Frontal cortex (tissue), 3 donors: ENCODE measurements at regions not wholly inside any gene's neighbourhood (a gene's known extent, or its start where the extent isn't known, plus 50 kb on each side); places are given as distances from the start of the nearest gene placed in this dataset.
"Not testable (repeated sequence)": the region's sequence is repeated elsewhere in the genome, so short reads cannot be mapped to it uniquely, and the experiment has no call there.

Experiments used
- DNase-seq, 2 donors: peaks; one replicate each; pipeline ENCODE4 v3.0.0; 2012; ENCODE audit warnings: low spot score in 2 of 2
- FAIRE-seq: peaks from 2 replicates; lab custom pipeline; 2012; peaks lifted over from hg19 to GRCh38; lab: Jason Lieb, UNC
- donor health status: control.
- donor health status: control.
- donor health status: control.

DNA sequence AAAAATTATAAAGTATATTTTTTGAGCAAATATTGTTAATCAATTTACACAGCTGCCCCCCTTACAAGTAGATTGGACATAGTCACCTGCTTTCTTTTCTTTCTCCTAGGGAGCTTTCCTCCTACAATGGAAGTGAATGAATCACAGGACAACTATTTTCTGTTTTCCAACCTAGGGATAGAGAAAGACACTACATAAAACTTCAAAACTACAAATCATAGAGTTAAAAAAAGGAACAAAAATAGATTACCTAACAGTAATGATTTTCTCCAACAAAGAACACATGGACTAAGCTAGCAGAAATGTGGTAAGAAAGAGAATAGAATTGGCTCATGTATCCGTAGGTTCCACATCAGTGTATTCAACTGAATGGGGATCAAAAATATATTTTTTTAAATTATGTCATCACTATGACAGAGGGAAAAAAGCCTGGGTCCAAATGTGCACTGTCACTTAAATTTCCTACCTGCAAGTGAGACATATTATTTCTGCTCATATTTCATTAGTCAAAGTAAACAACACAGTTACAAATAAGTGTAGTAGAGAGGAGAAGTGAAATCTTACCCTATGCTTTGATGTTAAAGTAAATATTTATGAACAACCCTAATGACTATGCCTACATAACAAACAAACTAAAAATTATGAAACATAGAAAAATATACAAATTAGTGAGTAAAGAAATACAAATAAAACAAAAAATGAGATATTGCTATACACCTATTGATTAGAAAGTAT is 756.7 kb downstream of the SOCS6 start:
- FAIRE-seq (no peak), DNase-seq (no peak)

GRCh38 chr18:71040161-71040560 is 751.3 kb downstream of the SOCS6 start:
- FAIRE-seq: no peak

GRCh38 chr18:71038196-71038595 is 749.4 kb downstream of the SOCS6 start:
- DNase-seq: no peak
- no peak for FAIRE-seq

More at GRCh38 chr18:71040161-71040560, 751.3 kb downstream of the SOCS6 start:
- DNase-seq: no peak

- FAIRE-seq: no peak
- no peak for DNase-seq
Observed at GRCh38 chr18:71036783-71037182, 747.9 kb downstream of the SOCS6 start.

DNA sequence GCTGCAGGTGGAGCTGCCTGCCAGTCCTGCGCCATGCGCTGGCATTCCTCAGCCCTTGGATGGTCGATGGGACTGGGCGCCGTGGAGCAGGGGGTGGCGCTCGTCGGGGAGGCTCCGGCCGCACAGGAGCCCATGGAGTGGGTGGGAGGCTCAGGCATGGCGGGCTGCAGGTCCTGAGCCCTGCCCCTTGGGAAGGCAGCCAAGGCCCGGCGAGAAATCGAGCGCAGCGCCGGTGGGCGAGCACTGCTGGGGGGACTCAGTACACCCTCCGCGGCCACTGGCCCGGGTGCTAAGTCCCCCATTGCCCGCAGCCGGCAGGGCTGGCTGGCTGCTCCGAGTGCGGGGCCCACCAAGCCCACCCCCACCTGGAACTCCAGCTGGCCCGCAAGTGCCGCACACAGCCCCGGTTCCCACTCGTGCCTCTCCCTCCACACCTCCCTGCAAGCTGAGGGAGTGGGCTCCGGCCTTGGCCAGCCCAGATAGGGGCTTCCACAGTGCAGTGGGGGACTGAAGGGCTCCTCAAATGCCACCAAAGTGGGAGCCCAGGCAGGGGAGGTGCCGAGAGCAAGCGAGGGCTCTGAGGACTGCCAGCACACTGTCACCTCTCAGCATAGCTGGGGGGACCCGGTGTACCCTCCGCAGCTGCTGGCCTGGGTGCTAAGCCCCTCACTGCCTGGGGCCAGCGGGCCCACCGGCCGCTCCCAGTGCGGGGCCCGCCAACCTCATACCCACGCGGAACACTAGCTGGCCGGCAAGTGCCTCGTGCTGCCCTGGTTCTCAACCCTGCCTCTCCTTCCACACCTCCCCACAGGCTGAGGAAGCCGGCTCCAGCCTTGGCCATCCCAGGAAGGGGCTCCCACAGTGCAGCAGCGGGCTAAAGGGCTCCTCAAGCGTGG is 742.7 kb downstream of the SOCS6 start:
- not testable (repeated sequence) for FAIRE-seq, DNase-seq

DNA sequence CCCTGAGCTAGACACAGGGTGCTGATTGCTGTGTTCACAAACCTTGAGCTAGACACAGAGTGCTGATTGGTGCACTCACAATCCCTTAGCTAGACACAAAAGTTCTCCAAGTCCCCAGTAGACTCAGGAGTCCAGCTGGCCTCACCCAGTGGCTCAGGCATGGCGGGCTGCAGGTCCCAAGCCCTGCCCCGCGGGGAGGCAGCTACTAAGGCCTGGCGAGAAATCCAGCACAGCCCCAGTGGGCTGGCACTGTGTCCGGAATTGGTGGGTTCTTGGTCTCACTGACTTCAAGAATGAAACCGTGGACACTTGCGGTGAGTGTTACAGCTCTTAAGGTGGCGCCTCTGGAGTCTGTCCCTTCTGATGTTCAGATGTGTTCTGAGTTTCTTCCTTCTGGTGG is 741.2 kb downstream of the SOCS6 start:
- FAIRE-seq: not testable (repeated sequence)

GRCh38 chr18:71028285-71028762 is 739.5 kb downstream of the SOCS6 start:
- no peak for FAIRE-seq
- peak in 1 of 2 donors; percentile 11 for DNase-seq

More for the DNA sequence above, 741.2 kb downstream of the SOCS6 start:
- DNase-seq: not testable (repeated sequence)

- FAIRE-seq (no peak), DNase-seq (no peak)
Observed at GRCh38 chr18:71027531-71027930, 738.7 kb downstream of the SOCS6 start.

GRCh38 chr18:71025505-71026225 is 736.8 kb downstream of the SOCS6 start:
- FAIRE-seq: no peak

GRCh38 chr18:71022389-71022788 is 733.5 kb downstream of the SOCS6 start:
- DNase-seq (no peak), FAIRE-seq (no peak)

More at GRCh38 chr18:71025505-71026225, 736.8 kb downstream of the SOCS6 start:
- no peak for DNase-seq

GRCh38 chr18:71021030-71021362 is 732.2 kb downstream of the SOCS6 start:
- FAIRE-seq: no peak
- DNase-seq: no peak

DNA sequence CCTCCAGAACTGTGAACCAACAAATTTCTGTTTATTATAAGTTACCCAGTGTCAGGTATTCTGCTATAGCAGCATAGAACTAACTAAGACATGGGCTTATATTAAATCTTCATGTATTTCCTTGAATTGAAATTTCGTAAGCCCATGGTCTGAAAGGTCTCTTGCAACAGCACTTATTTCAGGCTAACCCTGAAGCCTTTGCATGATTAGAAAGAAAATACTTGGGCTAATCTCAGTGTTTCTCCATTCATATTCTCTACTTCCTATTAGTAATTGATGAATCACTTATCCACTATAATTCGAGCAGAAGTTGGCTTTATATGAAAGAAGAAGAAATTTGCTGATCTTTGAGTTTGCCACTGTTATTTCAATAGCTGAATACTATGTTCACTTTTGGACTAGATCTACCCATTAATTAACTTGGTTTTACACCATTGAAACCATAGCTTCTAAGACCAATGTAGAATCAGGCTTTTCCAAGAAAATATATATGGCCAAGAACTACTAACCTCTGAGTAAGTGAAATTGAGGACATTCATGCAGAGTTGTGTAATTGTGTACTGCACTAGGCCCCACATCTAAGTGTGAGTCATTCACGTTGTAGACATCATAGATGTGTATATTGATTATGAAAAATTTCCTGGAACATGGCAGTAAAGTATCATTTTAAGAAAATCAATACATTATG is 731.6 kb downstream of the SOCS6 start:
- FAIRE-seq (no peak), DNase-seq (no peak)

- DNase-seq: no peak
- no peak for FAIRE-seq
Observed at GRCh38 chr18:71018816-71019215, 730.0 kb downstream of the SOCS6 start.

DNA sequence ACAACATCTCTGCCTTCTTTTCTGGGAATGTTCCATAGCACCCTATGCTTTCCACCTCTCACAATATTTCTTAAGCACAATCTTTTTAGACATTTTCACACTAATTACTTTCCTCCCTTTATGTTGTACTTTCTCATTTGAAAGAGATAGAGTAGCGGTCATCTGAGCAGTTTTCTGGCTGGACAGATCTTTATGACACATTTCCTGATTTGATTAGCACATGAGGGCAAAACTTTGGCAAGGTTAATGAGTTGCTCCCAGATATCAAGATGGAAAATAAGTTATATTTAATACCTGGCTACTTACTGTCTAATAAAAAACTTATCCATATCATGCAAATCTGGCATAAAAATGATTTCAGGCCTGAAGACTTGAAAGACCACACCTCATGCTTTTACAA is 723.9 kb downstream of the SOCS6 start:
- FAIRE-seq (no peak), DNase-seq (no peak)

DNA sequence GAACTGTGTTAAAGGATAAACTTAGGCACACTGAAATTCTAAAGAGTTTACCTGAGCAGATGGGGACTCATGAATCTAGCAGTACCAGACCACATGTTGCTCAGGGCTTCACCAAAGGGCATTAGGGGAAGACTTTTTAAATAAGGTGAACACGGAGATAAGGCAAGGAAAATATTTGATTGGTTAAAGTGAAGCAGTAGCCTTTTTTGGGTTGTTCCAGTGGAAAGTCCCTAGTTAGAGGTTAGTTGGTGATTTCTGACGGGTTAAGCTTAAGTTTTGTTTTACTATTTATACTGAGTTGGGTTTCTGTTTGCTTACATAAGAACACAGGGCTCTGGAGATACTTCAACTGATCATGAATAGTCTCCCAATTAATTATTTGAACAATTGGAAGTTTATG is 722.5 kb downstream of the SOCS6 start:
- FAIRE-seq (no peak), DNase-seq (no peak)

- FAIRE-seq (no peak), DNase-seq (no peak)
Observed at GRCh38 chr18:71008257-71008656, 719.4 kb downstream of the SOCS6 start.

GRCh38 chr18:71001597-71001996 is 712.8 kb downstream of the SOCS6 start:
- no peak for DNase-seq
- FAIRE-seq: no peak

- FAIRE-seq: no peak
- DNase-seq: no peak
Observed at GRCh38 chr18:70998490-70998889, 709.6 kb downstream of the SOCS6 start.

GRCh38 chr18:70994116-70994515 is 705.3 kb downstream of the SOCS6 start:
- FAIRE-seq (no peak), DNase-seq (no peak)

GRCh38 chr18:70991577-70991976 is 702.7 kb downstream of the SOCS6 start:
- DNase-seq (no peak), FAIRE-seq (no peak)
